Liver (tissue), 8 donors: ENCODE measurements at regions not wholly inside any gene's neighbourhood (a gene's known extent, or its start where the extent isn't known, plus 50 kb on each side); places are given as distances from the start of the nearest gene placed in this dataset.

Source experiments
- DNase-seq: peaks from one replicate; pipeline ENCODE4 v3.0.0-alpha.2; 2017; ENCODE audit warnings: low spot score
- H3K27ac ChIP-seq, 2 donors: one replicate each; pipeline ENCODE4 v1.7.0; 2013; ENCODE audit warnings: inconsistent platforms in 2 of 2, low read length in 2 of 2, control low read depth in 1 of 2, low read depth in 1 of 2, mild to moderate bottlenecking in 1 of 2
- H3K27me3 ChIP-seq, 4 donors: one replicate each; pipeline versions ENCODE4 v1.6.1 to v1.7.0; 2013; ENCODE audit warnings: low read length in 3 of 4, inconsistent platforms in 1 of 4, mild to moderate bottlenecking in 1 of 4, moderate library complexity in 1 of 4; ENCODE audit not compliant: control insufficient read depth in 4 of 4, insufficient read depth in 4 of 4
- H3K36me3 ChIP-seq, 4 donors: one replicate each; pipeline versions ENCODE4 v1.6.1 to v1.7.0; 2013; ENCODE audit warnings: low read length in 3 of 4, mild to moderate bottlenecking in 3 of 4, low read depth in 1 of 4, moderate library complexity in 1 of 4; ENCODE audit not compliant: control insufficient read depth in 4 of 4, insufficient read depth in 3 of 4
- H3K4me1 ChIP-seq, 4 donors: one replicate each; pipeline versions ENCODE4 v1.6.1 to v1.7.0; 2013; ENCODE audit warnings: low read length in 3 of 4, mild to moderate bottlenecking in 3 of 4, moderate library complexity in 1 of 4; ENCODE audit not compliant: control insufficient read depth in 4 of 4, insufficient read depth in 4 of 4
- H3K4me3 ChIP-seq, 3 donors: one replicate each; pipeline versions ENCODE4 v1.6.1 to v1.7.0; 2013; ENCODE audit warnings: low read length in 3 of 3, control low read depth in 1 of 3, low read depth in 1 of 3, mild to moderate bottlenecking in 1 of 3
- H3K9ac ChIP-seq, 2 donors: one replicate each; pipeline ENCODE4 v1.7.0; 2013; ENCODE audit warnings: low read length in 2 of 2, mild to moderate bottlenecking in 2 of 2, moderate library complexity in 2 of 2, control low read depth in 1 of 2, low read depth in 1 of 2
- H3K9me3 ChIP-seq, 4 donors: one replicate each; pipeline versions ENCODE4 v1.6.1 to v1.7.0; 2013; ENCODE audit warnings: low read length in 3 of 4; ENCODE audit not compliant: control insufficient read depth in 4 of 4
- CTCF ChIP-seq: fragments of 150-350 bp; IDR thresholded peaks from 2 replicates; pipeline ENCODE4 v1.5.1; 2017; ENCODE audit warnings: improper control_type of control experiment, low read depth, low read length; ENCODE audit not compliant: missing input control
- EGR1 ChIP-seq, 2 donors: IDR thresholded peaks; 2 replicates each; pipeline ENCODE4 v1.6.1; 2016 to 2018; ENCODE audit warnings: antibody characterized with exemption in 2 of 2, low read depth in 2 of 2
- FOXA2 ChIP-seq: IDR thresholded peaks from 2 replicates; pipeline ENCODE4 v1.6.1; 2016; ENCODE audit warnings: antibody characterized with exemption
- GABPA ChIP-seq, 2 donors: IDR thresholded peaks in 1 of 2; conservative IDR thresholded peaks in 1 of 2; 2 replicates each; pipeline ENCODE4 v1.6.1; 2016; ENCODE audit warnings: antibody characterized with exemption in 2 of 2, mild to moderate bottlenecking in 1 of 2, moderate library complexity in 1 of 2
- HNF4A ChIP-seq, 2 donors: conservative IDR thresholded peaks; 2 replicates each; pipeline ENCODE4 v1.6.1; 2016; ENCODE audit warnings: antibody characterized with exemption in 2 of 2, mild to moderate bottlenecking in 2 of 2
- HNF4G ChIP-seq: IDR thresholded peaks from 2 replicates; pipeline ENCODE4 v1.6.1; 2016; ENCODE audit warnings: antibody characterized with exemption
- JUND ChIP-seq, 2 donors: IDR thresholded peaks; 2 replicates each; pipeline ENCODE4 v1.6.1; 2016; ENCODE audit warnings: antibody characterized with exemption in 2 of 2
- NR2F2 ChIP-seq: IDR thresholded peaks from 2 replicates; pipeline ENCODE4 v1.6.1; 2016; ENCODE audit warnings: antibody characterized with exemption
- RAD21 ChIP-seq, 2 donors: IDR thresholded peaks; 2 replicates each; pipeline ENCODE4 v1.6.1; 2016; ENCODE audit warnings: antibody characterized with exemption in 2 of 2, mild to moderate bottlenecking in 2 of 2
- RXRA ChIP-seq, 2 donors: IDR thresholded peaks; 2 replicates each; pipeline ENCODE4 v1.6.1; 2017 to 2018; ENCODE audit warnings: antibody characterized with exemption in 2 of 2, mild to moderate bottlenecking in 1 of 2
- TAF1 ChIP-seq: conservative IDR thresholded peaks from 2 replicates; pipeline ENCODE4 v1.6.1; 2016; ENCODE audit warnings: antibody characterized with exemption, mild to moderate bottlenecking
- YY1 ChIP-seq: IDR thresholded peaks from 2 replicates; pipeline ENCODE4 v1.6.1; 2016; ENCODE audit warnings: antibody characterized with exemption, mild to moderate bottlenecking
- WGBS: extraction: QIAGEN DNeasy Blood & Tissue Kit; methylation state at CpG from one replicate; pipeline ENCODE4 v1.1.7; 2013; 5-methylcytosine and 5-hydroxymethylcytosine counted together
- TF ChIP-seq, protein P1 (sequence below): IDR thresholded peaks from 2 replicates; pipeline ENCODE4 v1.6.1; 2016; ENCODE audit warnings: antibody characterized with exemption
- TF ChIP-seq, protein P2 (sequence below): IDR thresholded peaks from 2 replicates; pipeline ENCODE4 v1.6.1; 2016; ENCODE audit warnings: antibody characterized with exemption
- TF ChIP-seq, protein P3 (sequence below): IDR thresholded peaks from 2 replicates; pipeline ENCODE4 v1.6.1; 2016; ENCODE audit warnings: antibody characterized with exemption, mild to moderate bottlenecking
- donor health status: healthy.
- donor health status: healthy.
- donor health status: healthy.
- donor health status: healthy.
- donor health status: healthy.

DNA sequence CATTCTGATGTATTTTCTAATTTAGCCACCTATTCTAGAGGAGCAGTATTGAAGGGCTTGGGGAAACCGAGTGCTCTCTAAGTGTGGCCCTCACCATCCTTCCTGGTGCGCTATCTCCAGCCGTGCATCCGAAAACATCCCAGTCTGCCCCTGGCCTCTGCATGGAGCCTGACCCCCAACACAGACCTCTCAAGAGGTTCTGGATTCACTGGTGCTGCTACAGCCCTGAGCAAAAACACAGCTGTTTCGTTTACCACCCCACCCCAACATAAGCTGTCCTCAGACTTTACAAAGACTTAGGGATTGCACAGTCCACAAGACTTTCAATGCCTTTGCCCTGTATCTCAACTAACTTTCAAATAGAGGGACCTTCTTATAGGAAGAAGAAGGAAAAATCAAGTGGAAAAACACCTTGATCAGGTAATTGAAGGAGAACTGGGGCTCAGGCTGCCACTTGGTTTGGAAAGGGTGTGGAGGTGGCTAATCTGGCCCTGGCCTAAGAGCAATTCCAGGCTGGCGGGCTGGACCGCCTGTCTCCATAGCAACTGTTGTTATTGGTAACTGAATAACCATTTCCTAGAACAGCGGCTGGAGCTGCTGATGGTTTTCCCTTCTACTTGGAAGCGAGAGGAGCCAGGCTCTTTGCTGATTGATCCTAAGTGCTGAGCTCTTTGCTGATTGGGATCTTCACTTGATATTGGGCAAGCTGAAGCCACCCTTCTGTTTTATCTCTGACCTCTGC, 90.2 kb upstream of the TOX2 start:
- 48% methylated on average over 9 of the region's 9 CpGs for WGBS
- H3K4me1 ChIP-seq = no peaks in the 10 kb centered on the region
- no peaks in the 10 kb centered on the region for H3K9me3 ChIP-seq
- H3K9ac ChIP-seq = no peak overlapping the region
- H3K36me3 ChIP-seq = no peaks in the 10 kb centered on the region
- H3K4me3 ChIP-seq = no peak overlapping the region
- TF ChIP-seq GABPA (IDR thresholded peaks at IDR 0.05 in 1 of 2, conservative IDR thresholded peaks at IDR 0.05 in 1 of 2) = no peak
- no peak for TF ChIP-seq NR2F2
- TF ChIP-seq, protein P1, sequence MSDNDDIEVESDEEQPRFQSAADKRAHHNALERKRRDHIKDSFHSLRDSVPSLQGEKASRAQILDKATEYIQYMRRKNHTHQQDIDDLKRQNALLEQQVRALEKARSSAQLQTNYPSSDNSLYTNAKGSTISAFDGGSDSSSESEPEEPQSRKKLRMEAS = no peak
- no peak for TF ChIP-seq CTCF
- TF ChIP-seq HNF4A (conservative IDR thresholded peaks at IDR 0.05) = no peak
- TF ChIP-seq FOXA2 = no peak
- TF ChIP-seq RAD21 (IDR thresholded peaks at IDR 0.05) = no peak
- TF ChIP-seq EGR1 (IDR thresholded peaks at IDR 0.05; ENCODE audit: low read depth in 2 of 2) = no peak
- TF ChIP-seq RXRA (IDR thresholded peaks at IDR 0.05) = no peak
- TF ChIP-seq, protein P2, sequence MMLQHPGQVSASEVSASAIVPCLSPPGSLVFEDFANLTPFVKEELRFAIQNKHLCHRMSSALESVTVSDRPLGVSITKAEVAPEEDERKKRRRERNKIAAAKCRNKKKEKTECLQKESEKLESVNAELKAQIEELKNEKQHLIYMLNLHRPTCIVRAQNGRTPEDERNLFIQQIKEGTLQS = no peak
- TF ChIP-seq JUND (IDR thresholded peaks at IDR 0.05) = no peak
- TF ChIP-seq YY1 = no peak
- TF ChIP-seq HNF4G = no peak
- no peak for TF ChIP-seq TAF1
- no peaks in the 10 kb centered on the region for H3K27me3 ChIP-seq
- H3K27ac ChIP-seq = no peak overlapping the region
- DNase-seq = no peak

DNA sequence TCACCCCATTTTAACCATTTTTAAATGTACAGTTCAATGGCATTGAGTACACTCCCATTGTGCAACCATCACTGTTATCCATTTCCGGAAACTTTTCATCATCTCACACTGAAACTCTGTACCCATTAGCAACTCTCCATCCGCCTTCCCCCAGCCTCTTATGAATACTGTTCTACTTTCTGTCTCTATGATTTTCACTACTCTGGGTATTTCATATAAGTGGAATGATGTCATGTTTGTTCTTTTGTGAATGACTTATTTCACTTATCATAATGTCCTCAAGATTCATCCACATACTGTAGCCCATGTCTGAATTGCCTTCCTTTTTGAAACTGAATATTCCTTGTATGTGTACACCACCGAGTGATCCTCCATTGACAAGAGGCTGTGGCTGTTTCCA, 92.9 kb upstream of the TOX2 start:
- Histone ChIP-seq H3K4me3 (no peak overlapping the region), H3K27me3 (no peaks in the 10 kb centered on the region), H3K4me1 (no peaks in the 10 kb centered on the region), H3K27ac (no peak overlapping the region), H3K36me3 (no peaks in the 10 kb centered on the region), H3K9me3 (no peaks in the 10 kb centered on the region), H3K9ac (no peak overlapping the region)
- no peak for TF ChIP-seq CTCF
- no peak for TF ChIP-seq RAD21 (IDR thresholded peaks at IDR 0.05)
- TF ChIP-seq, protein P2 = no peak
- TF ChIP-seq, protein P3, sequence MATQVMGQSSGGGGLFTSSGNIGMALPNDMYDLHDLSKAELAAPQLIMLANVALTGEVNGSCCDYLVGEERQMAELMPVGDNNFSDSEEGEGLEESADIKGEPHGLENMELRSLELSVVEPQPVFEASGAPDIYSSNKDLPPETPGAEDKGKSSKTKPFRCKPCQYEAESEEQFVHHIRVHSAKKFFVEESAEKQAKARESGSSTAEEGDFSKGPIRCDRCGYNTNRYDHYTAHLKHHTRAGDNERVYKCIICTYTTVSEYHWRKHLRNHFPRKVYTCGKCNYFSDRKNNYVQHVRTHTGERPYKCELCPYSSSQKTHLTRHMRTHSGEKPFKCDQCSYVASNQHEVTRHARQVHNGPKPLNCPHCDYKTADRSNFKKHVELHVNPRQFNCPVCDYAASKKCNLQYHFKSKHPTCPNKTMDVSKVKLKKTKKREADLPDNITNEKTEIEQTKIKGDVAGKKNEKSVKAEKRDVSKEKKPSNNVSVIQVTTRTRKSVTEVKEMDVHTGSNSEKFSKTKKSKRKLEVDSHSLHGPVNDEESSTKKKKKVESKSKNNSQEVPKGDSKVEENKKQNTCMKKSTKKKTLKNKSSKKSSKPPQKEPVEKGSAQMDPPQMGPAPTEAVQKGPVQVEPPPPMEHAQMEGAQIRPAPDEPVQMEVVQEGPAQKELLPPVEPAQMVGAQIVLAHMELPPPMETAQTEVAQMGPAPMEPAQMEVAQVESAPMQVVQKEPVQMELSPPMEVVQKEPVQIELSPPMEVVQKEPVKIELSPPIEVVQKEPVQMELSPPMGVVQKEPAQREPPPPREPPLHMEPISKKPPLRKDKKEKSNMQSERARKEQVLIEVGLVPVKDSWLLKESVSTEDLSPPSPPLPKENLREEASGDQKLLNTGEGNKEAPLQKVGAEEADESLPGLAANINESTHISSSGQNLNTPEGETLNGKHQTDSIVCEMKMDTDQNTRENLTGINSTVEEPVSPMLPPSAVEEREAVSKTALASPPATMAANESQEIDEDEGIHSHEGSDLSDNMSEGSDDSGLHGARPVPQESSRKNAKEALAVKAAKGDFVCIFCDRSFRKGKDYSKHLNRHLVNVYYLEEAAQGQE = no peak
- TF ChIP-seq TAF1 = no peak
- no peak for TF ChIP-seq FOXA2
- TF ChIP-seq, protein P1 = no peak
- DNase-seq = no peak
- 65% methylated on average over 3 of the region's 3 CpGs for WGBS
